PC-3 (cell line): ENCODE measurements at regions not wholly inside any gene's neighbourhood (a gene's known extent, or its start where the extent isn't known, plus 50 kb on each side); places are given as distances from the start of the nearest gene placed in this dataset.

Experiments
- ATAC-seq: fragments of 200-7000 bp; cut with Tn5 transposase; 2 replicates; pipeline ENCODE4 v1.9.1; 2020; ENCODE audit warnings: mild to moderate bottlenecking, moderate library complexity
- BruUV-seq: library from RNA; stranded (reverse); fragments of 400-500 nt; replicated peaks from 2 replicates; lab custom pipeline; 2021; lab: Mats Ljungman, UMichigan
- CTCF ChIA-PET: fragments of 300-600 bp; sonication (Branson Sonifier 250); formaldehyde crosslinking; loops from one replicate; lab custom pipeline; 2022; ENCODE audit warnings: antibody characterized with exemption; lab: Charles Lee
- POLR2A ChIA-PET: fragments of 300-600 bp; sonication (Branson Sonifier 250); formaldehyde crosslinking; loops from one replicate; lab custom pipeline; 2022; ENCODE audit warnings: antibody characterized with exemption; ENCODE audit not compliant: unreplicated experiment; lab: Charles Lee
- DNase-seq: peaks from one replicate; pipeline ENCODE4 v3.0.0-alpha.2; 2015
- H2AFZ ChIP-seq: fragments of 300-600 bp; sonication (generic); 2 replicates; pipeline ENCODE4 v1.6.0; 2016; ENCODE audit warnings: antibody characterized with exemption, low read length
- H3F3A ChIP-seq: fragments of 300-600 bp; sonication (generic); one replicate; pipeline ENCODE4 v1.6.0; 2017; ENCODE audit warnings: antibody characterized with exemption, low read length, control low read depth, mild to moderate bottlenecking; ENCODE audit not compliant: unreplicated experiment
- H3K27ac ChIP-seq: fragments of 300-600 bp; sonication (generic); 2 replicates; pipeline ENCODE4 v1.5.1; 2016; ENCODE audit warnings: mild to moderate bottlenecking, low read length
- H3K27me3 ChIP-seq: fragments of 300-600 bp; sonication (generic); 2 replicates; pipeline ENCODE4 v1.6.1; 2016; ENCODE audit warnings: low read length, mixed read lengths
- H3K36me3 ChIP-seq: fragments of 300-600 bp; sonication (generic); 2 replicates; pipeline ENCODE4 v1.6.1; 2016; ENCODE audit warnings: low read depth, mixed run types, low read length, mixed read lengths
- H3K4me1 ChIP-seq: fragments of 300-600 bp; sonication (generic); 2 replicates; pipeline ENCODE4 v1.5.1; 2016; ENCODE audit warnings: low read length; ENCODE audit not compliant: insufficient read depth
- H3K4me2 ChIP-seq: fragments of 300-600 bp; sonication (generic); 2 replicates; pipeline ENCODE4 v1.6.0; 2016; ENCODE audit warnings: low read length
- H3K4me3 ChIP-seq: fragments of 300-600 bp; sonication (generic); 2 replicates; pipeline ENCODE4 v1.5.1; 2016; ENCODE audit warnings: mild to moderate bottlenecking, low read length, mixed read lengths
- H3K79me2 ChIP-seq: fragments of 300-600 bp; sonication (generic); 2 replicates; pipeline ENCODE4 v1.6.1; 2017; ENCODE audit warnings: low read length, mixed read lengths
- H3K9ac ChIP-seq: fragments of 300-600 bp; sonication (generic); 2 replicates; pipeline ENCODE4 v1.6.0; 2016; ENCODE audit warnings: mild to moderate bottlenecking, low read length
- H3K9me2 ChIP-seq: fragments of 300-600 bp; sonication (generic); replicated peaks from 2 replicates; pipeline ENCODE4 v1.6.1; 2016; ENCODE audit warnings: mixed run types, low read length, mixed read lengths
- H3K9me3 ChIP-seq: fragments of 300-600 bp; sonication (generic); 2 replicates; pipeline ENCODE4 v1.6.1; 2016; ENCODE audit warnings: low read length, mixed read lengths
- H4K20me1 ChIP-seq: fragments of 300-600 bp; sonication (generic); 2 replicates; pipeline ENCODE4 v1.6.1; 2016; ENCODE audit warnings: low read length, mixed read lengths
- CTCF ChIP-seq: fragments of 300-600 bp; sonication (generic); conservative IDR thresholded peaks from 2 replicates; pipeline ENCODE4 v1.5.1; 2017; ENCODE audit warnings: antibody characterized with exemption, low read depth, mild to moderate bottlenecking, low read length
- EZH2 ChIP-seq: fragments of 300-600 bp; sonication (generic); IDR thresholded peaks from one replicate; pipeline ENCODE4 v1.6.1; 2017; ENCODE audit warnings: antibody characterized with exemption, mild to moderate bottlenecking, low read length; ENCODE audit not compliant: unreplicated experiment
- EZH2phosphoT487 ChIP-seq: fragments of 300-600 bp; sonication (generic); IDR thresholded peaks from 2 replicates; pipeline ENCODE4 v1.6.1; 2018; ENCODE audit warnings: mild to moderate bottlenecking, antibody characterized with exemption, low read length, borderline replicate concordance
- intact Hi-C: fragments of 100-400 bp; cut with micrococcal nuclease; formaldehyde crosslinking; loops from 2 replicates; pipeline ENCODE4 v1.9.0; 2023

DNA sequence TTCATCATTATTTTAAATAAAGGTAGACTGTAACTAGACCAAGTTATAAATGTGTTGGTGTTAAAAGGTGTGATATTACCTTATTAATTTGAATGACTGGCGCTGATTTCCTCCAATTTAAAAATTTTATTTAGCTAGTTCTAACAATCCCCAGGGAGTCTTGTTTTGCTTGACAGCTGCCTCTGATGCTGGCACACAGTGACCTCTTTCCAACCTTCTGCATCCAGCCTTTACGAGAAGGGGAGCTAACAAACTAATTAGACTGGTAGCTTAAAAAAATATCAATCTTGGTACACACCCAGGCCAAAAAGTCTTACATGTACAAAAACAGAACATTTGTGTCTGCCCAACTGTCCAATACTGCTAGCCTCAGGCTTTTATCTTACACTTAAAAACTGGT, 51.8 kb upstream of the ENPEP start:
- H3K27ac ChIP-seq = no peak overlapping the region
- no TSS peak for BruUV-seq
- H3K4me2 ChIP-seq = no peak overlapping the region
- ChIA-PET POLR2A (no interaction called here), CTCF (no interaction called here)
- intact Hi-C loops = no loop called here
- TF ChIP-seq EZH2 (no peak), EZH2phosphoT487 (no peak), CTCF (no peak)
- no peaks in the 10 kb centered on the region for H3K9me3 ChIP-seq
- H2AFZ ChIP-seq = no peak overlapping the region
- ATAC-seq (no peak), DNase-seq (no peak)
- H3K9ac ChIP-seq = no peak overlapping the region
- no peaks in the 10 kb centered on the region for H3K79me2 ChIP-seq
- no peaks in the 10 kb centered on the region for H4K20me1 ChIP-seq
- no peaks in the 10 kb centered on the region for H3K9me2 ChIP-seq
- H3K4me3 ChIP-seq = no peak overlapping the region
- no peaks in the 10 kb centered on the region for H3K27me3 ChIP-seq
- H3F3A ChIP-seq = no peaks in the 10 kb centered on the region
- H3K4me1 ChIP-seq = no peaks in the 10 kb centered on the region
- H3K36me3 ChIP-seq = no peaks in the 10 kb centered on the region

GRCh38 chr4:110418641-110419040, 57.3 kb upstream of the ENPEP start:
- Histone ChIP-seq H3F3A (no peaks in the 10 kb centered on the region), H3K9me2 (no peaks in the 10 kb centered on the region), H3K36me3 (no peaks in the 10 kb centered on the region), H3K27ac (no peak overlapping the region), H3K27me3 (no peaks in the 10 kb centered on the region), H4K20me1 (no peaks in the 10 kb centered on the region), H2AFZ (no peak overlapping the region), H3K9me3 (no peaks in the 10 kb centered on the region), H3K4me1 (no peaks in the 10 kb centered on the region), H3K4me2 (no peak overlapping the region), H3K4me3 (no peak overlapping the region), H3K79me2 (no peaks in the 10 kb centered on the region), H3K9ac (no peak overlapping the region)
- TF ChIP-seq EZH2 (no peak), CTCF (no peak), EZH2phosphoT487 (no peak)
- CTCF ChIA-PET = no interaction called here
- no TSS peak for BruUV-seq
- DNase-seq (no peak), ATAC-seq (no peak)
- intact Hi-C loops = no loop called here
- POLR2A ChIA-PET = no interaction called here

DNA sequence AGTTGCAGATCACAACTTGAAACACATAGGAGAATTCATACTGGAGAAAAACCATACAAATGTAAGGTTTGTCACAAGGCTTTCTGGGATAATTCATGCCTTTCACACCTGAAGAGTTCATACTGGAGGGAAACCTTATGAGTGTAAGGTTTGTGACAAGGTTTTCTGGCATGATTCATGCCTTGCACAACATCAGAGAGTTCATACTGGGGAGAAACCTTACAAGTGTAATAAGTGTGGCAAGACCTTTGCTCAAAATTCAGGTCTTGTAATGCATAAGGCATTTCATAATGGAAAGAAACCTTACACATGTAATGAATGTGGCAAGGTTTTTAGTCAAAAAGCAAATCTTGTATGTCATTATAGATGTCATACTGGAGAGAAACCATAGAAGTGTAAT, 58.8 kb upstream of the ENPEP start:
- ChIA-PET CTCF (no interaction called here), POLR2A (no interaction called here)
- H3K9ac ChIP-seq = no peak overlapping the region
- BruUV-seq = no TSS peak
- H3K4me1 ChIP-seq = no peaks in the 10 kb centered on the region
- H3K4me2 ChIP-seq = no peak overlapping the region
- no peaks in the 10 kb centered on the region for H3K27me3 ChIP-seq
- H3K9me3 ChIP-seq = no peaks in the 10 kb centered on the region
- no peak overlapping the region for H3K27ac ChIP-seq
- no peaks in the 10 kb centered on the region for H3F3A ChIP-seq
- intact Hi-C loops = no loop called here
- no peaks in the 10 kb centered on the region for H4K20me1 ChIP-seq
- no peaks in the 10 kb centered on the region for H3K79me2 ChIP-seq
- H3K9me2 ChIP-seq = no peaks in the 10 kb centered on the region
- TF ChIP-seq EZH2 (no peak), EZH2phosphoT487 (no peak), CTCF (no peak)
- H3K4me3 ChIP-seq = no peak overlapping the region
- no peak overlapping the region for H2AFZ ChIP-seq
- DNase-seq = no peak
- H3K36me3 ChIP-seq = no peaks in the 10 kb centered on the region
- ATAC-seq = no peak
